NOMO-1 (cell line): ENCODE measurements at regions not wholly inside any gene's neighbourhood (a gene's known extent, or its start where the extent isn't known, plus 50 kb on each side); places are given as distances from the start of the nearest gene placed in this dataset.
"Not testable (repeated sequence)": the region's sequence is repeated elsewhere in the genome, so short reads cannot be mapped to it uniquely, and the experiment has no call there.

ENCODE experiments used
- DNase-seq, 2 experiments: peaks; one replicate each; lab custom pipeline; 2025; ENCODE audit not compliant: unreplicated experiment in 2 of 2; lab: John Stamatoyannopoulos, UW

GRCh38 chr5:154653764-154654485 is 101.3 kb upstream of the LARP1 start:
- no peak for DNase-seq

- no peak for DNase-seq
Measured at GRCh38 chr5:154653418-154653763, 101.8 kb upstream of the LARP1 start.

- no peak for DNase-seq
Measured at GRCh38 chr5:154652746-154653417, 102.3 kb upstream of the LARP1 start.

- DNase-seq, result not testable (repeated sequence)
Measured at GRCh38 chr5:154651795-154652194, 103.4 kb upstream of the LARP1 start.

GRCh38 chr5:154648706-154649105 is 106.5 kb upstream of the LARP1 start:
- DNase-seq, result peak in 1 of 2 experiments; percentile 29

GRCh38 chr5:154648229-154648628 is 106.9 kb upstream of the LARP1 start:
- no peak for DNase-seq

- no peak for DNase-seq
Measured at GRCh38 chr5:154647761-154648145, 107.4 kb upstream of the LARP1 start.

- no peak for DNase-seq
Measured at GRCh38 chr5:154647114-154647760, 107.9 kb upstream of the LARP1 start.

- no peak for DNase-seq
Measured at GRCh38 chr5:154646745-154647113, 108.4 kb upstream of the LARP1 start.

- no peak for DNase-seq
Measured at GRCh38 chr5:154644745-154645411, 110.3 kb upstream of the LARP1 start.

GRCh38 chr5:154642499-154643245 is 112.5 kb upstream of the LARP1 start:
- peak in 1 of 2 experiments; percentile 10 for DNase-seq

GRCh38 chr5:154640213-154640831 is 114.9 kb upstream of the LARP1 start:
- DNase-seq, result not testable (repeated sequence)

GRCh38 chr5:154636786-154637185 is 118.4 kb upstream of the LARP1 start:
- not testable (repeated sequence) for DNase-seq

GRCh38 chr5:154636271-154636670 is 118.9 kb upstream of the LARP1 start:
- DNase-seq, result not testable (repeated sequence)

GRCh38 chr5:154633744-154634143 is 121.4 kb upstream of the LARP1 start:
- not testable (repeated sequence) for DNase-seq

- no peak for DNase-seq
Measured at GRCh38 chr5:154631141-154631540, 124.0 kb upstream of the LARP1 start.

GRCh38 chr5:154630410-154630809 is 124.8 kb upstream of the LARP1 start:
- DNase-seq, result no peak

GRCh38 chr5:154628685-154629084 is 126.5 kb upstream of the LARP1 start:
- DNase-seq, result no peak

- DNase-seq, result no peak
Measured at GRCh38 chr5:154627698-154628678, 127.2 kb upstream of the LARP1 start.
